HG03175 (cell line): ENCODE measurements at regions not wholly inside any gene's neighbourhood (a gene's known extent, or its start where the extent isn't known, plus 50 kb on each side); places are given as distances from the start of the nearest gene placed in this dataset.
A peak's percentile ranks its signal among the peaks of the same experiment; 100 is the strongest.

Experiments
- ATAC-seq: cut with Tn5 transposase; IDR thresholded peaks from one replicate; pipeline ENCODE4 v1.9.1; 2021; ENCODE audit warnings: mild to moderate bottlenecking, moderate library complexity; ENCODE audit not compliant: unreplicated experiment

- no peak for ATAC-seq
Measured at GRCh38 chr5:164649266-164649665, 1143.8 kb downstream of the MAT2B start.

DNA sequence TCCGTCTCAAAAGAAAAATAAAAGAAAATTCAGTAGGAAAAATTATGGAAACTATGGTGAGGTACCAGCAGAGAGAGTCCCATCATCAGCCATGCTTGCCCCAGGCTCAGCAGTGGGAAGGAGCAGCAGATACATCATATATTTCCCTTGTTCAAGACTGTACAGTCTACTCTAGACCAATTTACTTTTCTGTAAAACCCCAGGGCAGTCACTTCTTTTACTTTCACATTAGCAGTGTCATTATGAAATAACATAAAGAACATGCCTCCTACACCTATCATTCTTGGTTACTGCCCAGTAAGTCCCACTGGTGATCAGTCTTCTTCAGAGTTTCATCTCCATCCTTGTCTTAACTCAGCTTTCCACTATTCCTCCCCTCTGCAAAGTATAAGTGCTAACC is 1145.0 kb downstream of the MAT2B start:
- ATAC-seq: no peak

DNA sequence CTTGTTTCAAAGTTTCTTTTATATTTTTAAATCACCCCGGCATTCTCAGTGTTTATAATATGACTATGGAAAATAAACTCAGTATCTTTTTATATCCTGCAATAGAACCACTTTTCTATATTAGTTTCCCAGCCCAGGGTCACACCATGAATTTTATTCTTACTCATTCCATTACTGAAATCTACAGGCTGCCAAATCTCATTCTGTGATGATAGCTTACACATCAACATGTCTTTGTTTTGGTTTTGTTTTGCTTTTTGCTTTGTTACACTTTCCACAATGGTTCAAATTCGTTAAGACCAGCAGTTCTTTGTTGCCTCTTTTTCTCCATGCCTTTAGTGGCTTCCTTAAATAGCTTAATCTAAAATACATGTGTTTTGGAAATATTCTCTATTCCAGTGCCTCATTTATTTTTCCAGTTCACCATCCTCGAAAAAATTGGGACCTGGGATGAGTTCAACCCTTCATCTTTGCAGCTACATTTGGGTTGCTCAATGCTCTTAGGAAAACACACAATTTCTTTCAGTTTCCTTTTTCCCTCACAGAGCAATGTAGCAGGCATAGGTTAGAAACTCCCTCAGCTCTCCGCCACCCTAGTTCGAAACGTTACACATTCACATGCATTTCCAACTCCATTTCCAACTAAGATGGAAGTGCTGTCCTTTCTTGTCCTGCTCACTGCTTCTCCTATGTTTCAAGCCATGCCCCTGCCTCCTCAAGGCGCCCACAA is 1146.3 kb downstream of the MAT2B start:
- peak; percentile 79 for ATAC-seq

- ATAC-seq: no peak
Measured at GRCh38 chr5:164652276-164652660, 1146.8 kb downstream of the MAT2B start.

- no peak for ATAC-seq
Measured at GRCh38 chr5:164663198-164663989, 1158.0 kb downstream of the MAT2B start.

- ATAC-seq: no peak
Measured at GRCh38 chr5:164671640-164672039, 1166.2 kb downstream of the MAT2B start.

- no peak for ATAC-seq
Measured at GRCh38 chr5:164672205-164672604, 1166.8 kb downstream of the MAT2B start.

DNA sequence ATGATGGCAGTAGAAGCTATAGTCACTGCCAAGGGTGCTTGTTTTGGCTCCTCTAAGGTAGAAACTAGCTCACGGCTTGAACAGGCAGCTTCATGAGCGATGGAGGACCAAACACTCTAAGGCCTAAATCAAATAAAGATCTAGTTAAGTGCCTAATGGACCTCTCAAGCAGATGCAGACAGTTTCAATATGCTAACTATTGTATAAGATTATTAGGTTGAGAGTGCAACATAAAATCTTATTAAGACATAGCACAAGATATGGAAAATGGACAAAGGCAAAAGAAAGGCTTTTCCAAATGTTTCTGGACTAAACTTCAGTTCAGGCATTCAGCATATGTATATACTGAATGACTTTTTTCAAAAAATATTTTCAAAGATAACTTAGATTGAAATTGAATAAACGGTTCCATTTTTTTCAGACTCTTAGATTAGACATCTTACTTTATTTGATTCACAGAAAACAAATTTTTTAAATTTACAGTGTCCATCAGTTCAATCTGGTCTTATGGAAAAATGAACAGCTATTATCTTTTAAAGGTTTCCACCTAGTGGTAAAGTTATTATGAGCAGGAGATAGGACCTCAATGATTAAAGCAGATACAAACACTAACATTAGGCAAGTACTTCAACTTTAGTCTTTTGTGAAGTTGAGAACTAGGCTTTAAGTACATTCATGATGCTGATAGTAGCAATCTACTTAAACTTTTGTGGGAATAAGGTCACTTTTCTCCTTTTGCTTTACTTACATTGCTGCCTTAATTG is 1167.7 kb downstream of the MAT2B start:
- peak; percentile 69 for ATAC-seq

GRCh38 chr5:164679461-164679860 is 1174.0 kb downstream of the MAT2B start:
- no peak for ATAC-seq

DNA sequence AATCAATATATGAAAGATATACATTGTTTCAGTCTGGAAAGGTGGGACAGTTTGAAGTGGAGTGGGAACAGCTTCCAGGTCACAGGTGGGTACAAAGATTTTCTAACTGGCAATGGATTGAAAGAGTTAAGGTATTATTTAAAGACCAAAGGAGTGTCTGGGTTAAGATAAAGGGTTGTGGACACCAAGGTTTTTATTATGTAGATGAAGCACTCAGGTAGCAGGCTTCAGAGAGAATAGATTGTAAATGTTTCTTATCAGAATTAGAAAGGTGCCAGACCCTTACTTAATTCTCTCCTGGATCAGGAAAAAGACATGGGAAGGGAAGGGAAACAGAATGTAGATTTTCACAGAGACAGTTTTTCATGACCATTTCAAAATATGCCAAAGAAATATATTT is 1174.8 kb downstream of the MAT2B start:
- ATAC-seq: no peak

- ATAC-seq: no peak
Measured at GRCh38 chr5:164680812-164681520, 1175.5 kb downstream of the MAT2B start.

GRCh38 chr5:164687391-164687790 is 1182.0 kb downstream of the MAT2B start:
- ATAC-seq: no peak

DNA sequence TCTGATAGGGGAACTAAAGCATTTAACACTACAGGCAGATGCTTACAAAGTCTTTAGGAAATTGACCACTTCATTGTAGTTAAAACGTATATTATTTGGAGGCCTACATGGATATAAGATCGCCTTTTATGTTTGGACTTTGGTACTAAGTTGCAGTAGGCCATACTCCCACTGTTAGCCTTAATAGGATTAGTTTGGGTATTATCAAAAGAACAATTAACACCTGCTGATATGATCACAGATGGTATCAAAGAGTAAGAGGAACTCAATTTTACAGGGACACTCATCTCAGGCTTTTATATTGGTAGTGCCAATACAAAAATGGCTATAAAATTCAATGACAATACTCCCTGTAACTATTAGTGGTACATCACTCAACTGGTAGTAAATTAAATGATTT is 1183.0 kb downstream of the MAT2B start:
- ATAC-seq: no peak

- ATAC-seq: no peak
Measured at GRCh38 chr5:164708831-164709230, 1203.4 kb downstream of the MAT2B start.

- no peak for ATAC-seq
Measured at GRCh38 chr5:164713682-164714081, 1208.3 kb downstream of the MAT2B start.

- no peak for ATAC-seq
Measured at GRCh38 chr5:164721116-164721515, 1215.7 kb downstream of the MAT2B start.

DNA sequence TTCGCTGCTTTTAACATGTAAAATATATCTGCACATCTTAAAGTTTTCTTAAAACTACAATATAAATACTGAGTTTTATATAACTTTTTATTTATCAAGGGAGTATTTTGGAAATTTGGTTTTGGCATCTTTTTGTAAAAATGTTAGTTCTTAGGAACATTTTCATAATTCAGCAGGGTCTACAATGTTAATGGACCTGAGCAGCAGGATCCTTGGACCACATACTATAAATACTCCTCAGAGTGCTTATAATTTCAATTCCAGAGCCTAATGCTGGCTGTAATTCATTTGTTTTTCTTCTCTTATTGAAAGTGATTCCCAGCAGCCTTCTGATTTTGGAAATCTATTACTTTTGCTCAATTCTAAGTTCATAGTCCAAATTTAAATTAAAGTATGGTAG is 1216.2 kb downstream of the MAT2B start:
- ATAC-seq: no peak

DNA sequence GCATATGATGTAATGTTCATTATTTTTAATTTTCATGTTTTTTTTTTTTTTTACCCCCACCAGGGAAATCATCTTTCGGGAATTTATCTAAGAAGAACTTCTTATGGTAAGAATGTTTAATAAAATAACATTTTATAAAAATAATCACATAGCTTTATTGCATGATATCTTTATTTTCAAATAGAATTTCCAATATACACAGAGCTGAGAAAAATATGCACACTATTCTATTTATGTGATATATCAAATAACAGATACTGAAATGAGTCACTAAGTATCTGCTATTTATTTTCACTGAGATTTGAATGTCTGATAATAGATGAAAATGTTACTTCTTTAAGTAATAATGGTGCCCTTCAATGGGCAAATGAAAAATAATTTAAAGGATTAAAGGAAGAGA is 1217.3 kb downstream of the MAT2B start:
- no peak for ATAC-seq

DNA sequence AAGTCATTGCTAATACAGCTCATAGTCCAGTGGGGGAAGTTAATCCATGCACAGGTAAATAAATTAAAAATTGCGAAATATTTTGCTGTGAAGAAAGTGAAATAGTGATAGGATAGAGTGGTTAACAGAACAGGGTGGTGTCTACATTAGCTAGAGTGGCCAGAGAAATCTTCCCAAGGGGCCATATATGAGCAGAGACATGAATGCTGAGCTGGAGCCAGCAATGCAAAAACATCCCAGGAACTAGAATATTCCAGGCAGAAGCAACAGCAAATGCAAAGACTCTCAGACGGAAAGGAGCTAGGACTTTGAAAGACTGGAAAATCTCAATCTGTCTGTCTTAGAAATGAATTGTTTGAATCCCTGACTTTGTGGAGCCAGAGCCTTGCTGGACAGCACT is 1221.6 kb downstream of the MAT2B start:
- no peak for ATAC-seq

DNA sequence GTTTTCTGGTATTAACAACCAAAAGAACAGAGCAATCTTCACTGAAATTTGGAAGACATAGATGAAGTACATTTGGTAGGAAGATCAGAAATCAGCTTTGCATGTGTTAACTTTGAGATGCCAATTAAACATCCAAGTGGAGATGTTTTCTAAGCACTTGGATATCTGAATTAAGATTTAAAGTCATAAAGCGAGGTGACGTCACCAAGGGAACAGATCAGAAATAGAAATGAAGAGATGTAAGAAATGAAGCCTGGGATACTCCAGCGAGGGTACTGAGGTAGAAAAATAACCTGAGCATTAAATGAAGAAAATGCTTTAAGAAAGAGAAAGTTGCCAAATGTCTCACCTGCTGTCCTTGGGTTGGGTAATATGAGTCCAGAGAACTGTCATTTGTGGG is 1223.3 kb downstream of the MAT2B start:
- ATAC-seq: no peak

GRCh38 chr5:164735334-164735733 is 1229.9 kb downstream of the MAT2B start:
- no peak for ATAC-seq
